ENCODE measurements at regions not wholly inside any gene's neighbourhood (a gene's known extent, or its start where the extent isn't known, plus 50 kb on each side); places are given as distances from the start of the nearest gene placed in this dataset.

DNA sequence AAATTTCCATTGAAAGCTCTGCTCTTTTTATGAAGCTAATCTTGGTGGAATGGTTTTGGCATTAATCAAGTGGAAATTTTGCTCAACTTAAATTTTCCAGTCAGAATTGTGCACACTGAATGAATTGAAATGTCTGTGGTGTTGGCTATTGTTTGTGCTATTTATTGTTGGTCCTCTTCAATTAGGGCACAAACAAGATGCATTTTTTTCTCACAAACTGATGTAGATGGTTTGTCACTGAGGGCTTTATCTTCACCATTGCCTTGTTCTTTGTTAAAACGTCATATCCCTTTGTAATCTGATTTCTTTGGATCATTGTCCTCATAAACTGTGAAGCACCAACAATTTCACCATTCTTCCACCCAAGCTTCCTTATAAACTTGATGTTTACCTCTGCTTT lies 152.1 kb upstream of the RHOBTB1 start:
- H4K91ac ChIP-seq (ENCODE audit: insufficient read depth, low read depth, low read length): no peak overlapping the region
- in situ Hi-C loops (cut with MboI; ENCODE audit: low sequenced_read_pairs) (no loop called here), intact Hi-C loops (cut with micrococcal nuclease) (no loop called here), dilution Hi-C loops (cut with HindIII; ENCODE audit: low sequenced_read_pairs, unreplicated experiment) (no loop called here)
- no peak overlapping the region for H2BK5ac ChIP-seq (ENCODE audit: low read depth, low read length, poor library complexity, severe bottlenecking)
- peaks cover 2% of the 10 kb centered on the region; the same call in 1 of the 2 replicates for H3K9me3 ChIP-seq (ENCODE audit: control insufficient read depth, insufficient read depth, low read length)
- H4K20me1 ChIP-seq (ENCODE audit: insufficient read depth, low read length): no peaks in the 10 kb centered on the region
- TF ChIP-seq BHLHE40 (IDR thresholded peaks at IDR 0.05; ENCODE audit: low read depth, low read length) (no peak), POLR2A (IDR thresholded peaks at IDR 0.05; ENCODE audit: low read depth, low read length) (no peak), MAZ (IDR thresholded peaks at IDR 0.05; ENCODE audit: borderline replicate concordance, low read depth, low read length) (no peak), CEBPB (IDR thresholded peaks at IDR 0.05; ENCODE audit: low read depth, low read length) (no peak), FOS (IDR thresholded peaks at IDR 0.05; ENCODE audit: low read depth, low read length) (no peak), RFX5 (IDR thresholded peaks at IDR 0.05; ENCODE audit: low read depth, low read length) (no peak), NFE2L2 (IDR thresholded peaks at IDR 0.05; ENCODE audit: low read depth, low read length) (no peak), RAD21 (IDR thresholded peaks at IDR 0.05; ENCODE audit: low read length) (no peak), MAFK (IDR thresholded peaks at IDR 0.05; ENCODE audit: low read depth, low read length) (no peak), RCOR1 (IDR thresholded peaks at IDR 0.05; ENCODE audit: insufficient replicate concordance, low read length) (no peak), SMC3 (IDR thresholded peaks at IDR 0.05; ENCODE audit: low read depth, low read length) (no peak), CHD1 (IDR thresholded peaks at IDR 0.05; ENCODE audit: low read depth, low read length) (no peak), MXI1 (IDR thresholded peaks at IDR 0.05; ENCODE audit: borderline replicate concordance, low read depth, low read length) (no peak)
- TF ChIP-seq, protein P1, sequence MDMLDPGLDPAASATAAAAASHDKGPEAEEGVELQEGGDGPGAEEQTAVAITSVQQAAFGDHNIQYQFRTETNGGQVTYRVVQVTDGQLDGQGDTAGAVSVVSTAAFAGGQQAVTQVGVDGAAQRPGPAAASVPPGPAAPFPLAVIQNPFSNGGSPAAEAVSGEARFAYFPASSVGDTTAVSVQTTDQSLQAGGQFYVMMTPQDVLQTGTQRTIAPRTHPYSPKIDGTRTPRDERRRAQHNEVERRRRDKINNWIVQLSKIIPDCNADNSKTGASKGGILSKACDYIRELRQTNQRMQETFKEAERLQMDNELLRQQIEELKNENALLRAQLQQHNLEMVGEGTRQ (IDR thresholded peaks at IDR 0.05; ENCODE audit: low read depth, low read length): no peak
- TF ChIP-seq, protein P2, sequence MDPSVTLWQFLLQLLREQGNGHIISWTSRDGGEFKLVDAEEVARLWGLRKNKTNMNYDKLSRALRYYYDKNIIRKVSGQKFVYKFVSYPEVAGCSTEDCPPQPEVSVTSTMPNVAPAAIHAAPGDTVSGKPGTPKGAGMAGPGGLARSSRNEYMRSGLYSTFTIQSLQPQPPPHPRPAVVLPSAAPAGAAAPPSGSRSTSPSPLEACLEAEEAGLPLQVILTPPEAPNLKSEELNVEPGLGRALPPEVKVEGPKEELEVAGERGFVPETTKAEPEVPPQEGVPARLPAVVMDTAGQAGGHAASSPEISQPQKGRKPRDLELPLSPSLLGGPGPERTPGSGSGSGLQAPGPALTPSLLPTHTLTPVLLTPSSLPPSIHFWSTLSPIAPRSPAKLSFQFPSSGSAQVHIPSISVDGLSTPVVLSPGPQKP (IDR thresholded peaks at IDR 0.05; ENCODE audit: borderline replicate concordance, low read depth, low read length): no peak
- TF ChIP-seq, protein P3, sequence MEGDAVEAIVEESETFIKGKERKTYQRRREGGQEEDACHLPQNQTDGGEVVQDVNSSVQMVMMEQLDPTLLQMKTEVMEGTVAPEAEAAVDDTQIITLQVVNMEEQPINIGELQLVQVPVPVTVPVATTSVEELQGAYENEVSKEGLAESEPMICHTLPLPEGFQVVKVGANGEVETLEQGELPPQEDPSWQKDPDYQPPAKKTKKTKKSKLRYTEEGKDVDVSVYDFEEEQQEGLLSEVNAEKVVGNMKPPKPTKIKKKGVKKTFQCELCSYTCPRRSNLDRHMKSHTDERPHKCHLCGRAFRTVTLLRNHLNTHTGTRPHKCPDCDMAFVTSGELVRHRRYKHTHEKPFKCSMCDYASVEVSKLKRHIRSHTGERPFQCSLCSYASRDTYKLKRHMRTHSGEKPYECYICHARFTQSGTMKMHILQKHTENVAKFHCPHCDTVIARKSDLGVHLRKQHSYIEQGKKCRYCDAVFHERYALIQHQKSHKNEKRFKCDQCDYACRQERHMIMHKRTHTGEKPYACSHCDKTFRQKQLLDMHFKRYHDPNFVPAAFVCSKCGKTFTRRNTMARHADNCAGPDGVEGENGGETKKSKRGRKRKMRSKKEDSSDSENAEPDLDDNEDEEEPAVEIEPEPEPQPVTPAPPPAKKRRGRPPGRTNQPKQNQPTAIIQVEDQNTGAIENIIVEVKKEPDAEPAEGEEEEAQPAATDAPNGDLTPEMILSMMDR (conservative IDR thresholded peaks at IDR 0.05; ENCODE audit: low read depth, low read length): no peak
- no peak overlapping the region for H3K18ac ChIP-seq (ENCODE audit: low read depth, low read length)
- ATAC-seq (ENCODE audit: low read depth) (no peak), DNase-seq (no peak)
- no peak overlapping the region for H2AFZ ChIP-seq (replicated peaks; ENCODE audit: low read length, poor library complexity)
- H3K36me3 ChIP-seq (ENCODE audit: control insufficient read depth, insufficient read depth, low read length): no peaks in the 10 kb centered on the region
- no peak overlapping the region for H4K8ac ChIP-seq (ENCODE audit: low read depth in 2 of 2, low read length in 2 of 2)
- no peak overlapping the region for H3K4me3 ChIP-seq (ENCODE audit: insufficient read depth, low read depth, low read length)
- no peak overlapping the region for H2BK15ac ChIP-seq (ENCODE audit: low read depth, low read length)
- no peaks in the 10 kb centered on the region for H3K4me1 ChIP-seq (ENCODE audit: control insufficient read depth, insufficient read depth, low read length)
- no peak overlapping the region for H3K9ac ChIP-seq (ENCODE audit: low read depth, low read length)
- ChIA-PET POLR2A (ENCODE audit: unreplicated experiment) (no interaction called here), CTCF (interaction anchor here (0.6 kb wide), 1 partner anchor 37 kb away, joined by 3 read pairs; no protein-coding TSS in a partner anchor)
- H3K56ac ChIP-seq (ENCODE audit: extremely low read depth, insufficient read depth, low read length): no peak overlapping the region
- no peaks in the 10 kb centered on the region for H3K79me1 ChIP-seq (ENCODE audit: low read depth in 1 of 2, low read length in 2 of 2)
- no peak overlapping the region for H3K14ac ChIP-seq (replicated peaks; ENCODE audit: low read depth, low read length)
- H3K9me1 ChIP-seq (ENCODE audit: insufficient read depth, low read length): no peaks in the 10 kb centered on the region
- no peak overlapping the region for H3K27ac ChIP-seq (ENCODE audit: insufficient read depth, low read length)
- WGBS, 2 experiments (ENCODE audit: extremely low coverage in 2 of 2, insufficient read length in 1 of 2): no CpG with 5 or more reads among the region's 1 CpG
- no peak overlapping the region for H4K5ac ChIP-seq (ENCODE audit: low read depth, low read length)
- no peak overlapping the region for H3K4me2 ChIP-seq (ENCODE audit: low read depth, low read length)
- H3K27me3 ChIP-seq (ENCODE audit: control insufficient read depth, insufficient read depth, low read length): peaks cover 20% of the 10 kb centered on the region
- no peak overlapping the region for H2BK120ac ChIP-seq (ENCODE audit: low read depth, low read length)
- no peak overlapping the region for H2AK5ac ChIP-seq (ENCODE audit: low read depth, low read length)
- BruUV-seq (replicated peaks): no TSS peak
- no peak overlapping the region for H3K23ac ChIP-seq (ENCODE audit: low read depth, low read length)
- no peak overlapping the region for H2BK20ac ChIP-seq (ENCODE audit: low read depth, low read length)
- H2AK9ac ChIP-seq (replicated peaks; ENCODE audit: low read depth, low read length, poor library complexity): no peak overlapping the region
- no peak overlapping the region for H3K4ac ChIP-seq (ENCODE audit: low read depth, low read length)
